Mesodermal cell (in vitro differentiated cells): ENCODE measurements at regions not wholly inside any gene's neighbourhood (a gene's known extent, or its start where the extent isn't known, plus 50 kb on each side); places are given as distances from the start of the nearest gene placed in this dataset.

Experiments
- H3K27ac ChIP-seq: 2 replicates; pipeline ENCODE4 v1.7.0; 2013; ENCODE audit warnings: mild to moderate bottlenecking, low read depth, low read length, moderate library complexity; ENCODE audit not compliant: severe bottlenecking
- H3K36me3 ChIP-seq: 2 replicates; pipeline ENCODE4 v1.7.1; 2013; ENCODE audit warnings: mild to moderate bottlenecking, low read length, moderate library complexity; ENCODE audit not compliant: control insufficient read depth, insufficient read depth
- H3K4me1 ChIP-seq: one replicate; pipeline ENCODE4 v1.7.1; 2013; ENCODE audit warnings: mild to moderate bottlenecking, low read length; ENCODE audit not compliant: insufficient read depth, control insufficient read depth, poor library complexity, severe bottlenecking
- H3K4me3 ChIP-seq: 2 replicates; pipeline ENCODE4 v1.7.0; 2013; ENCODE audit warnings: low read length, control low read depth, mild to moderate bottlenecking; ENCODE audit not compliant: insufficient read depth, poor library complexity, severe bottlenecking; ENCODE audit errors: extremely low read depth
- H3K9me3 ChIP-seq: 2 replicates; pipeline ENCODE4 v1.7.1; 2013; ENCODE audit warnings: mild to moderate bottlenecking, low read length, moderate library complexity; ENCODE audit not compliant: control insufficient read depth
- WGBS, 2 experiments: methylation state at CpG; one replicate each; pipeline ENCODE4 v1.1.5; 2013; ENCODE audit warnings: missing lambda C conversion rate in 2 of 2; ENCODE audit not compliant: insufficient coverage in 2 of 2; 5-methylcytosine and 5-hydroxymethylcytosine counted together

GRCh38 chr2:147451902-147452515, 392.8 kb upstream of the ACVR2A start:
- Histone ChIP-seq H3K4me3 (no peak overlapping the region), H3K27ac (no peak overlapping the region), H3K4me1 (peaks cover 4% of the 10 kb centered on the region), H3K36me3 (no peaks in the 10 kb centered on the region), H3K9me3 (no peaks in the 10 kb centered on the region)
- WGBS, 2 experiments: 92% methylated on average over 2 of the region's 3 CpGs; no CpG with 5 or more reads in 1 of the 2 experiments

- Histone ChIP-seq H3K4me1 (peaks cover 4% of the 10 kb centered on the region), H3K27ac (no peak overlapping the region), H3K4me3 (no peak overlapping the region), H3K9me3 (no peaks in the 10 kb centered on the region), H3K36me3 (no peaks in the 10 kb centered on the region)
- WGBS, 2 experiments: 33 to 61% methylated on average over 1 to 2 of the region's 4 CpGs
These were observed 393.9 kb upstream of the ACVR2A start for GRCh38 chr2:147450661-147451510.

- 27% methylated on average over 3 of the region's 7 CpGs for WGBS, 2 experiments
- Histone ChIP-seq H3K4me3 (no peak overlapping the region), H3K27ac (peak overlapping the region; percentile 20), H3K4me1 (peaks cover 4% of the 10 kb centered on the region), H3K9me3 (no peaks in the 10 kb centered on the region), H3K36me3 (no peaks in the 10 kb centered on the region)
These were observed 395.4 kb upstream of the ACVR2A start for GRCh38 chr2:147449323-147449991.

- no peaks in the 10 kb centered on the region for H3K9me3 ChIP-seq
- no peak overlapping the region for H3K4me3 ChIP-seq
- 81 to 88% methylated on average over 3 of the region's 3 CpGs for WGBS, 2 experiments
- no peak overlapping the region for H3K27ac ChIP-seq
- H3K36me3 ChIP-seq: no peaks in the 10 kb centered on the region
- H3K4me1 ChIP-seq: no peaks in the 10 kb centered on the region
These were observed 402.0 kb upstream of the ACVR2A start for GRCh38 chr2:147442816-147443215.

- no peaks in the 10 kb centered on the region for H3K4me1 ChIP-seq
- H3K27ac ChIP-seq: no peak overlapping the region
- WGBS, 2 experiments: 72% methylated on average over 2 of the region's 3 CpGs; no CpG with 5 or more reads in 1 of the 2 experiments
- no peak overlapping the region for H3K4me3 ChIP-seq
- no peaks in the 10 kb centered on the region for H3K9me3 ChIP-seq
- no peaks in the 10 kb centered on the region for H3K36me3 ChIP-seq
These were observed 403.6 kb upstream of the ACVR2A start for GRCh38 chr2:147441182-147441581.

GRCh38 chr2:147440734-147441133, 404.1 kb upstream of the ACVR2A start:
- WGBS, 2 experiments: 80 to 100% methylated on average over 1 of the region's 1 CpG
- no peak overlapping the region for H3K4me3 ChIP-seq
- H3K27ac ChIP-seq: no peak overlapping the region
- H3K9me3 ChIP-seq: no peaks in the 10 kb centered on the region
- H3K36me3 ChIP-seq: no peaks in the 10 kb centered on the region
- H3K4me1 ChIP-seq: no peaks in the 10 kb centered on the region

- Histone ChIP-seq H3K4me3 (no peak overlapping the region), H3K9me3 (no peaks in the 10 kb centered on the region), H3K36me3 (no peaks in the 10 kb centered on the region), H3K4me1 (no peaks in the 10 kb centered on the region), H3K27ac (no peak overlapping the region)
These were observed 404.8 kb upstream of the ACVR2A start for GRCh38 chr2:147439986-147440385.

GRCh38 chr2:147438882-147439281, 405.9 kb upstream of the ACVR2A start:
- H3K36me3 ChIP-seq: no peaks in the 10 kb centered on the region
- H3K4me3 ChIP-seq: no peak overlapping the region
- 93 to 95% methylated on average over 7 to 8 of the region's 8 CpGs for WGBS, 2 experiments
- H3K4me1 ChIP-seq: no peaks in the 10 kb centered on the region
- no peaks in the 10 kb centered on the region for H3K9me3 ChIP-seq
- no peak overlapping the region for H3K27ac ChIP-seq

GRCh38 chr2:147433822-147434221, 411.0 kb upstream of the ACVR2A start:
- Histone ChIP-seq H3K36me3 (no peaks in the 10 kb centered on the region), H3K27ac (no peak overlapping the region)

GRCh38 chr2:147430408-147430807, 414.4 kb upstream of the ACVR2A start:
- Histone ChIP-seq H3K9me3 (no peaks in the 10 kb centered on the region), H3K4me3 (no peak overlapping the region), H3K27ac (no peak overlapping the region), H3K36me3 (no peaks in the 10 kb centered on the region), H3K4me1 (no peaks in the 10 kb centered on the region)
- 100% methylated on average over 1 to 2 of the region's 3 CpGs for WGBS, 2 experiments

More at GRCh38 chr2:147433822-147434221, 411.0 kb upstream of the ACVR2A start:
- Histone ChIP-seq H3K4me3 (no peak overlapping the region), H3K9me3 (no peaks in the 10 kb centered on the region), H3K4me1 (no peaks in the 10 kb centered on the region)
- WGBS, 2 experiments: 92 to 95% methylated on average over 2 of the region's 2 CpGs
